Sigmoid colon (tissue), 6 donors: ENCODE measurements at regions not wholly inside any gene's neighbourhood (a gene's known extent, or its start where the extent isn't known, plus 50 kb on each side); places are given as distances from the start of the nearest gene placed in this dataset.
"Not testable (repeated sequence)": the region's sequence is repeated elsewhere in the genome, so short reads cannot be mapped to it uniquely, and the experiment has no call there.

Source experiments
- DNase-seq: peaks from one replicate; pipeline ENCODE4 v3.0.0-alpha.2; 2019
- H3K27ac ChIP-seq, 4 donors: fragments of 200-600 bp; sonication (generic); one replicate each; pipeline ENCODE4 v1.5.1; 2016 to 2019; ENCODE audit warnings: mild to moderate bottlenecking in 1 of 4
- H3K27me3 ChIP-seq, 3 donors: fragments of 200-600 bp; sonication (generic); one replicate each; pipeline ENCODE4 v1.5.1; 2019; ENCODE audit warnings: mild to moderate bottlenecking in 1 of 3
- H3K36me3 ChIP-seq, 4 donors: fragments of 200-600 bp; sonication (generic); one replicate each; pipeline ENCODE4 v1.5.1; 2016 to 2019
- H3K4me1 ChIP-seq, 4 donors: fragments of 200-600 bp; sonication (generic); one replicate each; pipeline ENCODE4 v1.5.1; 2017 to 2019
- H3K4me3 ChIP-seq, 4 donors: fragments of 200-600 bp; sonication (generic); one replicate each; pipeline ENCODE4 v1.5.1; 2017 to 2019; ENCODE audit warnings: mild to moderate bottlenecking in 2 of 4, moderate library complexity in 1 of 4
- H3K9me3 ChIP-seq, 4 donors: fragments of 200-600 bp in 3 of 4; sonication (generic) in 3 of 4; one replicate each; pipeline versions ENCODE4 v1.5.1 to v1.6.1; 2013 to 2019
- CTCF ChIP-seq, 4 experiments: fragments of 450-650 bp in 3 of 4; fragments of 200-600 bp in 1 of 4; IDR thresholded peaks; one replicate each; pipeline ENCODE4 v1.5.1; 2016 to 2019; ENCODE audit warnings: antibody characterized with exemption in 4 of 4, mild to moderate bottlenecking in 3 of 4, moderate library complexity in 2 of 4
- EP300 ChIP-seq, 4 donors: sonication (generic); formaldehyde crosslinking; IDR thresholded peaks; one replicate each; pipeline ENCODE4 v1.6.1; 2017; ENCODE audit warnings: antibody characterized with exemption in 4 of 4
- POLR2A ChIP-seq, 2 donors: fragments of 450-650 bp; IDR thresholded peaks; one replicate each; pipeline ENCODE4 v1.6.1; 2016; ENCODE audit warnings: antibody characterized with exemption in 2 of 2, mild to moderate bottlenecking in 2 of 2, moderate library complexity in 2 of 2
- POLR2AphosphoS5 ChIP-seq, 4 donors: sonication (generic); formaldehyde crosslinking; IDR thresholded peaks; one replicate each; pipeline ENCODE4 v1.6.1; 2017; ENCODE audit warnings: antibody characterized with exemption in 4 of 4
- WGBS, 2 donors: extraction: QIAGEN DNeasy Blood & Tissue Kit; methylation state at CpG; one replicate each; pipeline ENCODE4 v1.1.7; 2013; 5-methylcytosine and 5-hydroxymethylcytosine counted together
- intact Hi-C: fragments of 100-400 bp; cut with DNase I; formaldehyde crosslinking; loops from one replicate; pipeline ENCODE4 v1.15.1; 2023
- donor health status: healthy with polysubstance abuse.
- donor health status: healthy.

GRCh38 chr11:23480736-23481135 is 620.5 kb upstream of the CCDC179 start:
- Histone ChIP-seq H3K36me3 (no peaks in the 10 kb centered on the region), H3K27me3 (no peaks in the 10 kb centered on the region), H3K4me3 (no peak overlapping the region), H3K9me3 (no peaks in the 10 kb centered on the region), H3K27ac (no peak overlapping the region), H3K4me1 (no peaks in the 10 kb centered on the region)
- no peak for TF ChIP-seq POLR2A (IDR thresholded peaks at IDR 0.05)
- no peak for TF ChIP-seq CTCF (IDR thresholded peaks at IDR 0.05)
- no peak for DNase-seq
- intact Hi-C loops: no loop called here

- DNase-seq, H3K9me3 ChIP-seq, H3K27me3 ChIP-seq, intact Hi-C loops, H3K36me3 ChIP-seq, H3K27ac ChIP-seq, H3K4me3 ChIP-seq, H3K4me1 ChIP-seq: not testable (repeated sequence)
- WGBS, 2 donors: 56 to 66% methylated on average over 3 of the region's 3 CpGs
These were observed 623.9 kb upstream of the CCDC179 start for GRCh38 chr11:23484146-23484545.

GRCh38 chr11:23484618-23485017 is 624.3 kb upstream of the CCDC179 start:
- 78 to 86% methylated on average over 3 of the region's 3 CpGs for WGBS, 2 donors
- intact Hi-C loops, H3K9me3 ChIP-seq, H3K4me1 ChIP-seq, H3K27me3 ChIP-seq, H3K27ac ChIP-seq, H3K4me3 ChIP-seq, H3K36me3 ChIP-seq, DNase-seq: not testable (repeated sequence)

GRCh38 chr11:23490557-23491235 is 630.4 kb upstream of the CCDC179 start:
- no peak for DNase-seq
- Histone ChIP-seq H3K27me3 (no peaks in the 10 kb centered on the region), H3K27ac (no peak overlapping the region), H3K9me3 (no peaks in the 10 kb centered on the region), H3K4me3 (no peak overlapping the region), H3K36me3 (no peaks in the 10 kb centered on the region), H3K4me1 (no peaks in the 10 kb centered on the region)
- TF ChIP-seq EP300 (IDR thresholded peaks at IDR 0.05) (no peak), CTCF (IDR thresholded peaks at IDR 0.05) (no peak), POLR2A (IDR thresholded peaks at IDR 0.05) (no peak), POLR2AphosphoS5 (IDR thresholded peaks at IDR 0.05) (no peak)
- intact Hi-C loops: no loop called here
- WGBS, 2 donors: 37 to 57% methylated on average over 3 of the region's 3 CpGs

GRCh38 chr11:23494981-23495380 is 634.7 kb upstream of the CCDC179 start:
- no peak overlapping the region for H3K4me3 ChIP-seq
- intact Hi-C loops: no loop called here
- H3K9me3 ChIP-seq: no peaks in the 10 kb centered on the region
- H3K27me3 ChIP-seq: no peaks in the 10 kb centered on the region
- WGBS, 2 donors: 46 to 66% methylated on average over 2 of the region's 2 CpGs
- no peak for TF ChIP-seq EP300 (IDR thresholded peaks at IDR 0.05)
- TF ChIP-seq CTCF (IDR thresholded peaks at IDR 0.05): no peak
- no peak for TF ChIP-seq POLR2A (IDR thresholded peaks at IDR 0.05)
- TF ChIP-seq POLR2AphosphoS5 (IDR thresholded peaks at IDR 0.05): no peak
- H3K27ac ChIP-seq: no peak overlapping the region
- no peak for DNase-seq
- no peaks in the 10 kb centered on the region for H3K36me3 ChIP-seq
- no peaks in the 10 kb centered on the region for H3K4me1 ChIP-seq

- Histone ChIP-seq H3K36me3 (no peaks in the 10 kb centered on the region), H3K4me3 (no peak overlapping the region), H3K27ac (no peak overlapping the region), H3K9me3 (no peaks in the 10 kb centered on the region), H3K27me3 (no peaks in the 10 kb centered on the region), H3K4me1 (no peaks in the 10 kb centered on the region)
- intact Hi-C loops: no loop called here
- no peak for TF ChIP-seq CTCF (IDR thresholded peaks at IDR 0.05)
- TF ChIP-seq POLR2A (IDR thresholded peaks at IDR 0.05): no peak
- no peak for TF ChIP-seq POLR2AphosphoS5 (IDR thresholded peaks at IDR 0.05)
- no peak for TF ChIP-seq EP300 (IDR thresholded peaks at IDR 0.05)
- no peak for DNase-seq
- WGBS, 2 donors: 64 to 65% methylated on average over 6 of the region's 6 CpGs
These were observed 636.1 kb upstream of the CCDC179 start for GRCh38 chr11:23496340-23496739.
